Fibroblast of peridontal ligament (primary cell): ENCODE measurements at regions not wholly inside any gene's neighbourhood (a gene's known extent, or its start where the extent isn't known, plus 50 kb on each side); places are given as distances from the start of the nearest gene placed in this dataset.
"Not testable (repeated sequence)": the region's sequence is repeated elsewhere in the genome, so short reads cannot be mapped to it uniquely, and the experiment has no call there.

Experiments
- DNase-seq: peaks from one replicate; pipeline ENCODE4 v3.0.0-alpha.2; 2010; ENCODE audit errors: extremely low read depth

GRCh38 chr12:76664731-76665130 is 99.2 kb upstream of the ZDHHC17 start:
- DNase-seq = no peak

DNA sequence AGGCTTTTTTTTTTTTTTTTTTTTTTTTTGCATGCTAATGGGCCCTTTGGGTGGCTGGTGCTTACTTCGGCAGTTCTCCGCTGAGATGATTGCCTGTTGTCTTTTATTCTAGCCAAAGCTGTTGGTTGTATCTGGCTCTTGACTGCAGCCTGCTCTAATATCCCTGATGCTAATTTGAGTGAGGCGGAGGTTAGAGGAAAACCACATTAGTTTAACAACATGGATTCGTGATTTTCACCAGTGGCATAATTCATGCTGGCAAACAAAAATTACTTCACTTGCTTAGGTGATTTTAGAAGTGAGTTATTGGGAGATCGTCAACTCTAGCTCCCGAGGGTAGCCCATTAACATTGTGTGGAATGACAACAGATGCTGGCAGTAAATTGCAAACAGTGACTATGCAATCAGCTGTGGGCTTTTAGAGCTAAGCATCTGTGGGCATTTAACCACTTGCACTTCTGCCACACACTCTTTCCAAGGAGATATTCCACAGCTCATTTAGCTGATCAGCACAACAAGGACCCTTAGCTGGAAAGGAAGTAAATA is 97.6 kb upstream of the ZDHHC17 start:
- peak; percentile 27 for DNase-seq

DNA sequence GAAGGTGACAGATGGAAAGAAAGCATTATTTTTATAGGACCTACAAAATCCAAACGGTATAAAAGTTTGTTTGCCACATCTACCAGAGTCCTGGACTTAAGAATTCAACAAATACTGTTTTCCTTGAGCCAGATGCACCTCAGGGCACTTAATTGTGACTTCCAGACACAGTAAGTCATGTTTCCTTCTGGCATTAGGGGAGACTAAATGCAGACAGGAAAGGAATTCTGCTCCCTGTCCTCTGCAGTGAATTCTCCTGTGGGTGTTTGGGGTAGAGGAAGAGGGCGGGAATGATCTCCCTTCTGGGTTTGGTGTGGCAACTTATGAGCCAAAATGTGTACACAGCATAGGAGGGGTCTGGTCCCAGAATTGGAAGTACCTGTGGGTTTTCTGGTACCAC is 93.9 kb upstream of the ZDHHC17 start:
- DNase-seq = no peak

GRCh38 chr12:76670776-76671175 is 93.1 kb upstream of the ZDHHC17 start:
- peak; percentile 50 for DNase-seq

GRCh38 chr12:76674669-76675315 is 89.1 kb upstream of the ZDHHC17 start:
- DNase-seq = no peak

DNA sequence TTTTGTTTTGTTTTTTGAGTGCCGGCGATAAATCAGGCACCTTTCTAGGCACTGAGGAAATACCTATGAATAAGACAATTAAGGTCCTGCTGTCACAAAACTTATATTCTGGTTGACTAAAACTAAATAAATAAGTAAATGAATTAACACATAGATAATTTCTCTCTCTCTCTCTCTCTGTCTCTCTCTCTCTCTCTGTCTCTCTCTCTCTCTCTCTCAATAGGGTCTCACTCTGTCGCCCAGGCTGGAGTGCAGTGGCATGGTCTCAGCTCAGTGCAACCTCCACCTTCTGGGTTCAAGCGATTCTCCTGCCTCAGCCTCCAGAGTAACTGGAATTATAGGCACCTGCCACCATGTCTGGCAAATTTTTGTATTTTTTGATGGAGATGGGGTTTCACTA is 87.7 kb upstream of the ZDHHC17 start:
- not testable (repeated sequence) for DNase-seq

DNA sequence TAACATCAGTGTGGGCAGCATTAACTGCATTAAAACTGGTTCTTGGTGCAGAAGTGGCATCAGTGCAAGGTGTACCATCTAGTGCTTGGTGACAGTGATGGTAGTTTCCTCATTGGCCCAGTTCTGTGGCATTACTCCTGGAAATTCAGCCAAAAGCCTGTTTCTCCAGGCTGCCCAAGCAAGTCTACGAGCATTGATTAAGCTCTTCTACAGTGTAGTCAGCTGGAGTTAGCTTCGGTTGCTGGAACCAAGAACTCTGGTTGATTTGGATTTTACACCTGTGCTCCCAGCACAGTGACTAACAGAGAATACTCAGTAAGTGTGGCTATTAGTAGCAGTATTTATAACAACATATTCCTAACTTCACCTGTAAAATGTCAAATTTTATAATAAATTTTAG is 84.9 kb upstream of the ZDHHC17 start:
- DNase-seq = no peak

- DNase-seq = no peak
Measured at GRCh38 chr12:76679778-76680177, 84.1 kb upstream of the ZDHHC17 start.

DNA sequence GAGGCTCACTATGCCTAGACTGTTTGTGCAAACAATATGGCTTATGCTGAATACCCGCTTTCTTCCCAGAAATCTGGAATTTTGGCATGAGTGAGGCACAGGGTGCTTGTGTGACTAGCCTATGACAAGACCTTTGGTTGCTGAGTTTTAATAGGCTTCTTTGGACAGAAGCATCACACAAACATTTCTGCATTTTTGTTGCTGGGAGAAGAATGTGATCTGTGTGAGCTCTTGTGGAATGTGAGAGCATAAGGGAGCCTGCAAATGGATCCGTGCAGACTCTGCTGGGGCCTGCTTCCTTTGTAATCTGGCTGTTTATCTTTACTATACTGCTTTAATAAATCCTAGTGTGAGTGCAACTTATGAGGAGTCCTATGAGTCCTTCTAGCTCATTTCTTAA is 83.0 kb upstream of the ZDHHC17 start:
- DNase-seq = peak; percentile 67

DNA sequence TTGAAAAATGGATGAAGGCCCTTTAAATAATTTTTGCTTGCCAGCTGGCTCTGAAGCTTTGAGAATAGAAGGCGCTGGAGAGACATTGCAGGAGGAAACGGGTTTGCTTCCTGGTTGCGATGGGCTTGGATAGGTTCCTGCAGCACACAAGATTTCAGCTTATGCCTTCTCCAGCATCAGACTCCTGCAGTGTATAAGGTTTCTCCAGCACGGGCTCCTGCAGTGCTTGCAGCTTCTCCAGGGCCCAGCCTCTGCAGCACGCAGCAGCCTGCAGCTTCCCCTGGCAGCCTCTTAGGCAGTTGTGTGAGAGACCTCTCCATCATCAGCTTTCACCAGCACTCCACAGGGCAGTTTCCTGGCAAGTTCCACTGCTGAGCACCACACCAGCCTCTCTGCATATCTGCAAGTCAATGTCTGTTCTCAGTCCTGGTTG is 78.7 kb upstream of the ZDHHC17 start:
- DNase-seq = peak; percentile 70

- peak; percentile 82 for DNase-seq
Measured at GRCh38 chr12:76687981-76688380, 75.9 kb upstream of the ZDHHC17 start.

DNA sequence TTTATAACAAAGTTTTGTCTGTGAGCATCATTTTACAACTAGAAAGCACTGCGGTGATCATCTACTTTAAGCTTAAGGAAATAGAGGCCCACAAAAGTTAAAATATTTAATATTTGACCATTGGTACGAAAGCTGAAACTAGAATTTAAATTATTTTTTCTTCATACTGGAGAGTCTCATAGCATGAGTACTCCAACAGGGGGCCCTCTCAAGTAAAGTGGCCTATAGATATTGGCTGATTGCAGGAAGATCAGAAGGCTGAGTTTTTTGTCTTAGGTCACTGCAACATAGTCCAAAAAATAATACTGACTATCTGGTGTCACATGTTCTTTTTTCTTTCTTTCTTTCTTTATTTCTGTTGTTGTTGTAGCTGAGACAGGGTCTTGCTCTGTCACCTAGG is 75.3 kb upstream of the ZDHHC17 start:
- DNase-seq = no peak

DNA sequence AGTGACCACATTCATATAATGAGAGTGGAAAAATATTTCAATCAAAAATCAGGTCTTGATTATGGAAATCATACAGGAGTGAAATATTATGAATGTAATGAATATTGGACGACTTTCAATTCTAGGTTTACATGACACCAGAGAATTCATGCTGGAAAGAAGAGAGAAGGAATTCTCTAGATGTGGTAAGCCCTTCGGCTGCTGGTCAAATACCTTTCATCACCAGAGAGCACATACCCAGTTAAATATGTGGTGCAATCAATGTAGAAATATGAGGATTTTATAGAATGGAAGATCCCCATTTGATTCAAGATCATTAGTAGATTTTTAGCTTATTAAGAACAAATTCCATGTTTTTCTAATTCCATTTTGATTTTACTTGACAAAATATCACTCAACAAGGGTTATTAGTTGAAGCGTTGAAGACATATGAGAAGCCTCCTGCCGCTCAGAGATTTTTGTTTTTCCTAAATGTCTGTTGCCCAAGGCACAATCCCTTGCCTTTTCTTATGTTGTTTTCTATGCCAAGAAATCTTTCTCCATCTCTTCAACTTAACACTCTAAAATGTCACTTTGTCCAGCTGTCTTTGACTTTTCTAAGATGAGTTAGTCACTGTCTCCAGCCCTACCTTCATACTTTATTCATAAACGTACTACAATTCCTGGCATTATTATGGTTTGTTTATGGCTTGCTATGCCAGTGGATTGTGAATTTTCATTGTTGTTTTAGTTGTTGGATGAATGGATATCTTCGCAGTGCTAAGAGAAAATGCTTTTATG is 72.8 kb upstream of the ZDHHC17 start:
- peak; percentile 61 for DNase-seq

- no peak for DNase-seq
Measured at GRCh38 chr12:76692846-76693245, 71.1 kb upstream of the ZDHHC17 start.

DNA sequence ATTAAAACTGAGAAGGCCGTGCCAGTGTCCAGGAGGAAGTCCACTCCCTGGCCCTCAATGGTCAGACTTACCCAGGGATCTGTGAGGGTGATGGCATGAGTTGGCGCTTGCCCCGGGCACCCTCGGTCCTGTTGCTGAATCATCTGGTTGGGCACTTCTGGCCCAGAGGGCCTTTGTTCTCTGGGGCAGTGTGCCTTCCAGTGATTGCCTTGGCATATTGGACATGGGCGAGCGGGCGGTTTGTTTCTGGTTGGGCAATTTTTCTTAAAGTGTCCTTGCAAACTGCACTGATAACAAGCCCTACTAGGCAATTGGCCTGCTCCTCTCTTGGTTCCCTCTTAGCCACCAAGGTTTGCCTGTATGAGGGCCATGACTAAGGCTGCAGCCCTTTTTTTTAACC is 69.5 kb upstream of the ZDHHC17 start:
- no peak for DNase-seq

GRCh38 chr12:76696186-76696585 is 67.7 kb upstream of the ZDHHC17 start:
- DNase-seq = no peak

DNA sequence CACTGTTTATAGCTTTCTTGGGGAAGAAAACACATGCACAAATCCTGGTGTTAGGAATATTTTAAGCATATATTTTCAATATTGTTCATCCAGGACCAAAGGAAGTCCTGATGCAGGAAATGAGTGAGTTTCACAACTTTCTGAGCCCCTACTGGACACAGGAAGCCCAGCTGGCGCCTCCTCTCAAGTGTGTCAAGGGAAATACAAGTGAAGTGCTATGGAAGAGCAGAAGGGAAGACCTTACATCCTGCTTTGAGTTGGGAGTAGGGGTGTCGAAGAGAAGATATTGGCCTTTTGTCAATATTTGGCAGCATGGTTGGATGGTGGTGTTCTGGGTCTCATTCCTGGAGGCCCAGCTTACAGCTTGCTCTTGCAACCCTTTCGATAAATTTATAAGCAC is 66.1 kb upstream of the ZDHHC17 start:
- DNase-seq = no peak

DNA sequence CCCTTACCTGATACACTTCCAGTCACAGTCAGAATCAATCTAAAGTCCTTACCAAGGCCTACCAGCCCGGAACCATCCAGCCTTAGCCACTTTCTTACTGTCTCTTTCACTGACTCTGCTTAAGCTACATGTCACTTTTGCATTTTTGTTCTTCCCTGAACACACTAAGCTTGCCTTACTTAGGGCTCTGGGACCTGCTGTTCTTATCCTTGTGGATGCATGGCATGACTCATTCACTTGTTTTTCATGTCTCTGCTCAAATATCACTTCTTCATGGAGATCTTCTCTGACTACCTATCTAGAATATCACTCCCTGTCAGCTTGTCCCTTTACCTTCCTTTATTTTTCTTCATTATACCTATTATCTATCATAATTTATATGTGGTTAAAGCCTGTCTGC is 65.6 kb upstream of the ZDHHC17 start:
- no peak for DNase-seq

DNA sequence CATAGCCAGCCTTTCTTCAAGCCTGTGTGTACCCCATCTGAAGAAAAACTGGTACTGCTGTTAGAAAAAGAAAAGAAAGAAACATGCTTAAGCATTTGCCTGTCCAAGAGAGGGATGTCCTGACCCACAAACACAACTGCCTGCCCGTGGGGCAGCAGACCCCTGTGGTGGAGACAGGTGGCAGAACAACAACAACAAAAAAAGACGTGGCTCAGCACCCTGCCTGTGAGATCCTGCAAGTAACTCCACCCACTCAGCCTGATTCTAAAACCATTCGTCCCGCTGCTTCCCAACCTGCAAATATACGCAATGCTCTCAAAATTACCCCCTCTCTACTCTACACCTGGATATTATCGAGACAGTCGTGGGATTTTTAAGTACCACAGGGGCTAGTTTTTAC is 64.9 kb upstream of the ZDHHC17 start:
- no peak for DNase-seq

DNA sequence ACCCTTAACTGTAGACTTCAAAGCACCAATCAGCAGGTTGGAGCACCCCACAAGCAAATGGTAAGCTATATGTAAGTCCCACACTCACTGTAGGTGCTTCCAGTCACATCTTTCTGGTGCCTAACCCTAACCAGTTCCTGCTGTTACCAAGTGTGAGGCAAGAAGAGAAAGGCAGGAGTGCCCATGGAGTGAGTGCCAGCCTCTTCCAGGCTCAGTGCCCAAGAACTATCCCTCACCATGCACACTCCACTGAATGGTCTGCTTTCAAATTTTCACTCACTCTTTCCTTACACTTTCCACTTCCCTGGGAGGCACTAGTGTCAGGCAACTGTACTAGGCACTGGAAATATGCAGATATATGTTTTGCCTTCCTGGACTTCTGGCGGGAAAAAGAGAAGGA is 62.2 kb upstream of the ZDHHC17 start:
- no peak for DNase-seq

- DNase-seq = no peak
Measured at GRCh38 chr12:76702946-76703345, 61.0 kb upstream of the ZDHHC17 start.

- DNase-seq = no peak
Measured at GRCh38 chr12:76704693-76705092, 59.2 kb upstream of the ZDHHC17 start.

GRCh38 chr12:76706101-76706500 is 57.8 kb upstream of the ZDHHC17 start:
- no peak for DNase-seq
